ENCODE measurements at regions not wholly inside any gene's neighbourhood (a gene's known extent, or its start where the extent isn't known, plus 50 kb on each side); places are given as distances from the start of the nearest gene placed in this dataset.
"Not testable (repeated sequence)": the region's sequence is repeated elsewhere in the genome, so short reads cannot be mapped to it uniquely, and the experiment has no call there.

GRCh38 chr14:43803076-43803689 lies 703.9 kb downstream of the FSCB start:
- DNase-seq: no peak

GRCh38 chr14:43795600-43796228 lies 711.4 kb downstream of the FSCB start:
- no peak for DNase-seq

GRCh38 chr14:43793579-43793978 lies 713.5 kb downstream of the FSCB start:
- DNase-seq: no peak

GRCh38 chr14:43792980-43793379 lies 714.1 kb downstream of the FSCB start:
- DNase-seq: no peak

GRCh38 chr14:43790681-43791080 lies 716.4 kb downstream of the FSCB start:
- DNase-seq: no peak

GRCh38 chr14:43789458-43789857 lies 717.6 kb downstream of the FSCB start:
- no peak for DNase-seq

- no peak for DNase-seq
Measured at GRCh38 chr14:43786066-43786762, 720.9 kb downstream of the FSCB start.

- not testable (repeated sequence) for DNase-seq
Measured at GRCh38 chr14:43784432-43784831, 722.7 kb downstream of the FSCB start.

- no peak for DNase-seq
Measured at GRCh38 chr14:43778937-43779639, 728.0 kb downstream of the FSCB start.

- no peak for DNase-seq
Measured at GRCh38 chr14:43778570-43778936, 728.5 kb downstream of the FSCB start.

GRCh38 chr14:43765474-43765873 lies 741.6 kb downstream of the FSCB start:
- no peak for DNase-seq

GRCh38 chr14:43764433-43764832 lies 742.6 kb downstream of the FSCB start:
- DNase-seq: no peak

GRCh38 chr14:43755707-43756106 lies 751.4 kb downstream of the FSCB start:
- no peak for DNase-seq

GRCh38 chr14:43754838-43755237 lies 752.2 kb downstream of the FSCB start:
- no peak for DNase-seq

- DNase-seq: no peak
Measured at GRCh38 chr14:43745746-43746145, 761.3 kb downstream of the FSCB start.

GRCh38 chr14:43735932-43736331 lies 771.2 kb downstream of the FSCB start:
- no peak for DNase-seq

- no peak for DNase-seq
Measured at GRCh38 chr14:43729143-43729542, 777.9 kb downstream of the FSCB start.

GRCh38 chr14:43706900-43707299 lies 800.2 kb downstream of the FSCB start:
- no peak for DNase-seq

- DNase-seq: not testable (repeated sequence)
Measured at GRCh38 chr14:43698561-43699284, 808.4 kb downstream of the FSCB start.

GRCh38 chr14:43697003-43697402 lies 810.1 kb downstream of the FSCB start:
- no peak for DNase-seq

GRCh38 chr14:43692706-43693105 lies 814.4 kb downstream of the FSCB start:
- no peak for DNase-seq

- no peak for DNase-seq
Measured at GRCh38 chr14:43687921-43688320, 819.2 kb downstream of the FSCB start.

GRCh38 chr14:43677581-43677980 lies 829.5 kb downstream of the FSCB start:
- no peak for DNase-seq

All from stimulated activated CD4-positive, alpha-beta T cell treated with anti-CD3 and anti-CD28 coated beads, Interleukin-2, amount 100 ng/mL, for 24 hours (primary cell).